ENCODE measurements at regions not wholly inside any gene's neighbourhood (a gene's known extent, or its start where the extent isn't known, plus 50 kb on each side); places are given as distances from the start of the nearest gene placed in this dataset.
"Not testable (repeated sequence)": the region's sequence is repeated elsewhere in the genome, so short reads cannot be mapped to it uniquely, and the experiment has no call there.

DNA sequence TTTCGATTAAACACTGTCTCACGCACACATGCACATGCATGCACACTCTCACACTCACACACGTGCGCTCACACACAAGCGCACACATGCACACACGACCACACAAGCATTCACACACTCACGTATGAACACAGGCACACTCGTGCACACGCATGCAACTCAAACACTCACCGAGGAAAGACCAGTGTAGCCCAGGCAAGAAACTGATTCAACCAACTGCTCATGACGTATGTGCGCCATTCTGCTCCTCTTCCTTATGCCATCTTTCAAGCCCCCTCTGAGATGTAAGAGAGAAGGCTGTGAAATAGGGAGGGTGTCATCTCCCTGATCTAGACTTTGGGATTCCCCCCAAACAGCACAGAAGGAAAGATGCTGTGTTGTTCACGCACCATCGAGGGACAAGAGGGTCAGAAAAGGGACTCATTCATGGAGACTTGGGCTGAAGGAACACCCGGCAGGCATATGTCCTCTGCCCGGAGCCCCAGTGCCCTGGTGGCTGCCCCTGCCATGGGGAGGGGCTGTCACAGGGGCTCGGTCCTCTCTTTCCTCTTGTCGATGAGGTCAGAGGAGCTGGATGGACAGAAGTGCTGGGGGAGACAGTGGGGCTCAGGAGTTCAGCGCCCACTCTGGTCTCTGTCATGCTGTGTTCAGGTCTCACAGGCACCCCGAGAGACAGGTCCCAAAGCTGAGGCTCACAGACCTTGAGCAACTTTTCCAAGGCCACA is 130.1 kb upstream of the SHH start:
- Histone ChIP-seq H3K27me3 (ENCODE audit: control insufficient read depth, insufficient read depth, low read length) (peaks cover 13% of the 10 kb centered on the region), H3K9me3 (replicated peaks; ENCODE audit: control insufficient read depth, low read depth, low read length) (peaks cover 2% of the 10 kb centered on the region), H3K27ac (ENCODE audit: low read length) (no peak overlapping the region), H3K4me3 (ENCODE audit: low read length) (no peak overlapping the region), H3K36me3 (ENCODE audit: control insufficient read depth, insufficient read depth, low read length) (no peaks in the 10 kb centered on the region), H3K4me1 (ENCODE audit: control insufficient read depth, insufficient read depth, low read length) (no peaks in the 10 kb centered on the region)
- 76% methylated on average over 11 of the region's 20 CpGs for WGBS (ENCODE audit: insufficient coverage)
- DNase-seq: no peak

DNA sequence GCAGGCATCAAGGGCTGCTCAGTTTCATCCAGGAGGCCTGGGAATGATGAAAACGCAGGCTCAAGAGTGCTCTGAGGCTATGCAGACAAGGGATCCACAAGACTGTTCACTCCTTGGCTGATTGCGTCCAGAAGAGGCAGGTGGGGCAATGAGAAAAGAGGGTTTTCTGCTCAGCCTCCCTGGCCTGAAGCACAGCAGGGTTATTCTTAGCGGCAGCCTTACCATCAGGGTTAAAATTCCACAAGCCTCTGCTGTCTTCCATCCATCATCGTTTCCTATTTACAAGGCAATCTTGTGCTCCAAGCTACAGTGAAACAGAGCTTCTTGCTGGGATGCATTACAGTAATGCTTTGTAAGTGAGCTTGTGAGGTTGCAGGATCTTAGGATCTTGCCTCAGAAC is 129.4 kb upstream of the SHH start:
- Histone ChIP-seq H3K27me3 (ENCODE audit: control insufficient read depth, insufficient read depth, low read length) (peaks cover 13% of the 10 kb centered on the region), H3K4me3 (ENCODE audit: low read length) (no peak overlapping the region), H3K4me1 (ENCODE audit: control insufficient read depth, insufficient read depth, low read length) (no peaks in the 10 kb centered on the region), H3K27ac (ENCODE audit: low read length) (no peak overlapping the region), H3K9me3 (replicated peaks; ENCODE audit: control insufficient read depth, low read depth, low read length) (peaks cover 2% of the 10 kb centered on the region), H3K36me3 (ENCODE audit: control insufficient read depth, insufficient read depth, low read length) (no peaks in the 10 kb centered on the region)
- DNase-seq: no peak
- WGBS (ENCODE audit: insufficient coverage): 43% methylated on average over 2 of the region's 4 CpGs

DNA sequence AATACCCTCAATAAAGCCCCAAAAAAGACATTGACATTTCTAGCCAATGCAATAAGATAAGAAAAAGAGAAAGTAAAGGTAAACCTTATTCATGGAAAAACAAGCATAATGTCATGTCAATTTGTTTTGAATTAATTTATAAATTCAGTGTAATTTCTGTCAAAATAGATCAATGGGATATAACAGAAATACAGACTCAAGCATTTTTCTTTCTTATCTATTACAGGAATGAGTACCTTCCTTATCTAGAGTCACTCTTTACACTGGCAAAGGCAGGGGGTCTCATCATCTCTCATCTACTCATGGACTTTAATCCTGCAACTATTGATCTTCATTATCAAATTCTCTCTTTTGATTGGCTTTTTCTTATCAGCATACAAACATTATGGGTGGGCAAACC is 127.1 kb upstream of the SHH start:
- DNase-seq: no peak
- Histone ChIP-seq H3K36me3 (ENCODE audit: control insufficient read depth, insufficient read depth, low read length) (no peaks in the 10 kb centered on the region), H3K27ac (ENCODE audit: low read length) (no peak overlapping the region), H3K9me3 (replicated peaks; ENCODE audit: control insufficient read depth, low read depth, low read length) (peaks cover 2% of the 10 kb centered on the region), H3K27me3 (ENCODE audit: control insufficient read depth, insufficient read depth, low read length) (peaks cover 6% of the 10 kb centered on the region), H3K4me1 (ENCODE audit: control insufficient read depth, insufficient read depth, low read length) (no peaks in the 10 kb centered on the region), H3K4me3 (ENCODE audit: low read length) (no peak overlapping the region)

DNA sequence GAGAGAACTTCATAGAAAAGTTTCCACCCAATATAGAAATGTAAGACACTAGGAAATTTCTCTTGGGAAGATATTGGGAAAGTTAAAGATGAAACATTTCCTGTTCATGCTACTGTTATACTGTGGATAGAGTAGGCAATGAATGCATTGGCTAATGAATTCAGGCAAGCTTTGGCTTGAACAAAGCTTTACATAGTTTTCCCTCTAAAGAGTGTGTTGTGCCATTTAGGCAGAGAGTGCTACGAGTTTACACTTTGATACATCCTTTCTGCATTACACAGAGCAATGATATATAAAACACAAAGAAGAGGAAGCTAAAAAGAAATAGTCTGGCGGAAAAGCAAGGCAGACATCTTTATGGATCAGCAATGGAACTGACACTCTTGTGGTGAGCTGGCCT is 125.9 kb upstream of the SHH start:
- H3K9me3 ChIP-seq (replicated peaks; ENCODE audit: control insufficient read depth, low read depth, low read length): peaks cover 2% of the 10 kb centered on the region
- no peaks in the 10 kb centered on the region for H3K36me3 ChIP-seq (ENCODE audit: control insufficient read depth, insufficient read depth, low read length)
- 0% methylated on average over 1 of the region's 2 CpGs for WGBS (ENCODE audit: insufficient coverage)
- no peak overlapping the region for H3K27ac ChIP-seq (ENCODE audit: low read length)
- peaks cover 5% of the 10 kb centered on the region for H3K27me3 ChIP-seq (ENCODE audit: control insufficient read depth, insufficient read depth, low read length)
- no peak overlapping the region for H3K4me3 ChIP-seq (ENCODE audit: low read length)
- no peak for DNase-seq
- H3K4me1 ChIP-seq (ENCODE audit: control insufficient read depth, insufficient read depth, low read length): no peaks in the 10 kb centered on the region

DNA sequence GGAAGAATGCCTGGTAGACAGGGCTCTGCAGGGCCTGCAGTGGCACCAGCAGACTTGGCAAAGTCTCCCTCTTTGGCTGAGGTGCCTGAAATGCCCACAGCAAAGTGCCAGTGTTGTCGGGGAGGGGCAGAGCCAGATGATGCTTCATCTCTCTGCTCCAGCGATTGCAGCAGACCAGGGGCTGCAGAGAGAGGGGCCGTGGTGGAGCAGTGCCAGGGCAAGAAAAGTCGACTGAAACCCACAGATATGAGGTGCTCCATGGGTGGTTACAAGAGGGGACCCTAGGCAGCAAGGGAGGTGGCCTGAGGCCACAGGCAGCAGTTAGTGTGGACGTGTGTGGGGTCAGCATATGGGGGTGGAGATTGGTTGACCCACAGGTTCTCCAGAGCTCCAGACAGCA is 123.5 kb upstream of the SHH start:
- Histone ChIP-seq H3K36me3 (ENCODE audit: control insufficient read depth, insufficient read depth, low read length) (no peaks in the 10 kb centered on the region), H3K4me1 (ENCODE audit: control insufficient read depth, insufficient read depth, low read length) (no peaks in the 10 kb centered on the region), H3K9me3 (replicated peaks; ENCODE audit: control insufficient read depth, low read depth, low read length) (peaks cover 2% of the 10 kb centered on the region), H3K27ac (ENCODE audit: low read length) (no peak overlapping the region), H3K27me3 (ENCODE audit: control insufficient read depth, insufficient read depth, low read length) (peaks cover 5% of the 10 kb centered on the region), H3K4me3 (ENCODE audit: low read length) (no peak overlapping the region)
- DNase-seq: no peak
- WGBS (ENCODE audit: insufficient coverage): 60% methylated on average over 5 of the region's 5 CpGs

DNA sequence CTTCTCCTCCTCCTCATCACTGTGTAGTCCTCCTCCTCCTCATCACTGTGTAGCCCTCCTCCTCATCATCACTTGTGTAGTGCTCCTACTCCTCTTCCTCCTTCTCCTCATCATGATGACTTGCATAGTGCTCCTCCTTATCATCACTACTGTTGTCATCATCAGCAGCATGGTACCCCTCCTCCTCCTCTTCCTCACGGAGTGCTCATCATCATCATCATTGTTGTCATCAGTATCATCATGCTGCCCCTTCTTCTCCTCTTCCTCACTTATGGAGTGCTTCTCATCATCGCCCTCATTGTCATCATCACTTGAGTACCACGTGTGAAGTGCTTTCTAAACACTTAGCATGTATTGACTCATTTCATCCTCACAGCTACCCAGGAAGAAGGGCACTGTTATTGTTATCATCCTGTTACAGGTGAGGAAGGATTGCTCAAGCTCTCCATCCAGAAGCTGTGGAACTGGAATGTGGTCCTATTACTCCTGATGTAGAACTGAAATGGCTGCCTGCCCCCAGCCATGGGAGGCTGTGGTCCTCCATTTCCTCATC is 122.8 kb upstream of the SHH start:
- WGBS (ENCODE audit: insufficient coverage): 69% methylated on average over 1 of the region's 3 CpGs
- Histone ChIP-seq H3K36me3 (ENCODE audit: control insufficient read depth, insufficient read depth, low read length) (no peaks in the 10 kb centered on the region), H3K27me3 (ENCODE audit: control insufficient read depth, insufficient read depth, low read length) (peaks cover 8% of the 10 kb centered on the region)

DNA sequence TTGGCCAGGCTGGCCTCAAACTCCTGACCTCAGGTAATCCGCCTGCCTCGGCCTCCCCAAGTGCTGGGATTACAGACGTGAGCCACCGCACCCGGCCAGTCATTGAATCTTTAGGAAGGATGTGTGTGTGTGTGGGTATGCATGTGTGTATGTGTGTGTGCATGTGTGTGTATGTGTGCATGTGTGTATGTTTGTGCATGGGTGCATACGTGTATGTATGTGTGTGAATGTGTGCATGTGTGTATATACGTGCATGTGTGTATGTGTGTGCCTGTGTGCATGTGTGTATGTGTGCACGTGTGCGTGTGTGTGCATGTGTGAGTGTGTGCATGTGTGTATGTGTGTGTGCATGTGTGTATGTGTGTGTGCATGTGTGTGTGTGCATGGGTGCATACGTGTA is 120.1 kb upstream of the SHH start:
- H3K4me1 ChIP-seq (ENCODE audit: control insufficient read depth, insufficient read depth, low read length); H3K27ac ChIP-seq (ENCODE audit: low read length); H3K4me3 ChIP-seq (ENCODE audit: low read length); H3K36me3 ChIP-seq (ENCODE audit: control insufficient read depth, insufficient read depth, low read length); H3K9me3 ChIP-seq (replicated peaks; ENCODE audit: control insufficient read depth, low read depth, low read length); H3K27me3 ChIP-seq (ENCODE audit: control insufficient read depth, insufficient read depth, low read length); DNase-seq: not testable (repeated sequence)
- WGBS (ENCODE audit: insufficient coverage): 78% methylated on average over 8 of the region's 10 CpGs

More for the DNA sequence above, 122.8 kb upstream of the SHH start:
- no peaks in the 10 kb centered on the region for H3K4me1 ChIP-seq (ENCODE audit: control insufficient read depth, insufficient read depth, low read length)
- no peak overlapping the region for H3K4me3 ChIP-seq (ENCODE audit: low read length)
- no peak for DNase-seq
- no peak overlapping the region for H3K27ac ChIP-seq (ENCODE audit: low read length)
- H3K9me3 ChIP-seq (replicated peaks; ENCODE audit: control insufficient read depth, low read depth, low read length): peaks cover 2% of the 10 kb centered on the region

DNA sequence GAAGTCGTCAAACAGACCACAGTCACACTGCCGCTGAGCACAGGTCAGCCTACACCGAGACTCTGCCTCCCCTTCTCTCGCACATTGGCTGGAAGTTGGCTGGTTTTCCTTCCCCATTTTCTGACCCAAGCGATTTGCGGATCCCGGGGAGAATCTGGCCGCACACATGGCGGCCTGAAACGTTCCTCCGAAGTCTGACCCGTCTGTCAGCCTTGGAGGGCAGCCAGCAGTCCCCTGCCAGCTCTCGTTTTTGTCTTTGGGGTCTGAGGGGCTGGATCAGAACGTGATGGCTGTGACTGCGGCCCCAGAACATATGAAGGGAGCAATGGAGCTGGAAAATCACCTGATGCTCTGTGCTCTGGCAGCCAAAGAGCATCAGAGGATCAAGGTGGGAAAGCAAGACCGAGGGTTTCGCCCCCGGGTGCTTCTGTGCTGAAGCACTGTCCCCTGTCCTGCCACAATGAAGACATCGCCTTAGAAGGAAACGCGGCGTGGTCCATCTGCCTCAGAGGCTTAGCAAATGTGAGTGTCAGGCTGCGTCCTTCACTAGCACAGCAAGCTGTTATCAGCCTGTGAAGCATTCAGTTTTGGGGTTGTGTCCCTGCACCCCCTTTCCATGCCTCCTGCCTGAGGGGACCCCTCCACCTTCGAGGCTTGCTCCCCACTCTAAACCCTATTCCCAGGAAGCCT is 119.3 kb upstream of the SHH start:
- DNase-seq: no peak
- WGBS (ENCODE audit: insufficient coverage): 73% methylated on average over 23 of the region's 24 CpGs
- H3K36me3 ChIP-seq (ENCODE audit: control insufficient read depth, insufficient read depth, low read length): no peaks in the 10 kb centered on the region
- H3K4me3 ChIP-seq (ENCODE audit: low read length): no peak overlapping the region
- H3K27me3 ChIP-seq (ENCODE audit: control insufficient read depth, insufficient read depth, low read length): peaks cover 7% of the 10 kb centered on the region
- no peaks in the 10 kb centered on the region for H3K4me1 ChIP-seq (ENCODE audit: control insufficient read depth, insufficient read depth, low read length)
- no peak overlapping the region for H3K27ac ChIP-seq (ENCODE audit: low read length)
- no peaks in the 10 kb centered on the region for H3K9me3 ChIP-seq (replicated peaks; ENCODE audit: control insufficient read depth, low read depth, low read length)

DNA sequence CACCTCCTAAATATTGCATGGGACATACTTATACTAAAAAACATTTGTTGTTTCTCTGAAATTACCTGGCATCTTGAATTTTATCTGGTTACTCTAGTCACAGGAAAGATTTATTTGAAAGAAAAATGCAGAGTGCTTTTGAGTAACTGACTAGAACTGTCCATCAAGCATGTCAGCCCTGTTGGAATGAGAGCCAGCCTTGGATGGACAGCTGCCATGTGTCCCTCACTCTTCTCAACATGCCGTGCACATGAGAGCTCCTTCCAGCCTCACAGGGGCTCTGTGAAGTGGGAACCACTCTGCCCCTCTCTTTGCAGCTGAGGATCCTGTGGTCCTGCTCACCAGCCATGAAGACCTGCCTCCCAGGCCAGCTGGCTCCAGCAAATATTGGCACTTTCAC is 118.3 kb upstream of the SHH start:
- no peaks in the 10 kb centered on the region for H3K4me1 ChIP-seq (ENCODE audit: control insufficient read depth, insufficient read depth, low read length)
- no peaks in the 10 kb centered on the region for H3K9me3 ChIP-seq (replicated peaks; ENCODE audit: control insufficient read depth, low read depth, low read length)
- no peaks in the 10 kb centered on the region for H3K36me3 ChIP-seq (ENCODE audit: control insufficient read depth, insufficient read depth, low read length)
- no peak for DNase-seq
- H3K27me3 ChIP-seq (ENCODE audit: control insufficient read depth, insufficient read depth, low read length): peaks cover 7% of the 10 kb centered on the region
- no peak overlapping the region for H3K27ac ChIP-seq (ENCODE audit: low read length)
- WGBS (ENCODE audit: insufficient coverage): 40% methylated on average over 1 of the region's 1 CpG
- no peak overlapping the region for H3K4me3 ChIP-seq (ENCODE audit: low read length)

DNA sequence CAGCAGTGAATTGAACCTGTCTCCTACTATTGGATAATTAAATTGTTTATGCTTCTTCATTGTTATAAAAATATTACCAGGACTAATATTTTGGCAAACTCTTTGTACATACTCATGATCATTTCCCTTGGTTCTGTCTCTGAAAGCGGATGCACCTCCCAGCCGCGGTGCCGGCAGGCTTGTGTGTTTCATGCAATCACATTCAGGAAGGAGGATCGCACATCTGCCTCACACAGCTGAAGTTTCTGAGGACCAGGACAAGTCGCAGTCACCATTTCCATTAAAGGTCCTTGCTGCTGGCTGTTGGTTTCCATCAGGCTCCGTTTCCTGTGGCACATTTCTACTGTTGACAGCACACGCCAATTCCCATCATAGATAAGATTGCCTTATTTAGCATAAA is 117.8 kb upstream of the SHH start:
- no peaks in the 10 kb centered on the region for H3K4me1 ChIP-seq (ENCODE audit: control insufficient read depth, insufficient read depth, low read length)
- no peaks in the 10 kb centered on the region for H3K36me3 ChIP-seq (ENCODE audit: control insufficient read depth, insufficient read depth, low read length)
- no peaks in the 10 kb centered on the region for H3K9me3 ChIP-seq (replicated peaks; ENCODE audit: control insufficient read depth, low read depth, low read length)
- H3K27ac ChIP-seq (ENCODE audit: low read length): no peak overlapping the region
- H3K4me3 ChIP-seq (ENCODE audit: low read length): no peak overlapping the region
- no peak for DNase-seq
- H3K27me3 ChIP-seq (ENCODE audit: control insufficient read depth, insufficient read depth, low read length): peaks cover 7% of the 10 kb centered on the region
- 70% methylated on average over 5 of the region's 8 CpGs for WGBS (ENCODE audit: insufficient coverage)
